Activated T-cell treated with anti-CD3 and anti-CD28 coated beads, Interleukin-2, amount 50 U/mL, for 24 hours (primary cell): ENCODE measurements at regions not wholly inside any gene's neighbourhood (a gene's known extent, or its start where the extent isn't known, plus 50 kb on each side); places are given as distances from the start of the nearest gene placed in this dataset.
"Not testable (repeated sequence)": the region's sequence is repeated elsewhere in the genome, so short reads cannot be mapped to it uniquely, and the experiment has no call there.

Experiments used
- DNase-seq: peaks from one replicate; pipeline ENCODE4 v3.0.0-alpha.2; 2020
- H3K27ac Mint-ChIP-seq: 2 replicates; pipeline ENCODE4 v1.8.0; 2020; ENCODE audit warnings: mild to moderate bottlenecking, mixed read lengths
- H3K27me3 Mint-ChIP-seq: 2 replicates; pipeline ENCODE4 v1.8.0; 2020; ENCODE audit warnings: mixed read lengths
- H3K36me3 Mint-ChIP-seq: 2 replicates; pipeline ENCODE4 v1.8.0; 2020; ENCODE audit warnings: low read depth, mixed read lengths
- H3K4me1 Mint-ChIP-seq: 2 replicates; pipeline ENCODE4 v1.8.0; 2020; ENCODE audit warnings: low read depth, mixed read lengths
- H3K4me3 Mint-ChIP-seq: 2 replicates; pipeline ENCODE4 v1.8.0; 2020; ENCODE audit warnings: mild to moderate bottlenecking, moderate library complexity, mixed read lengths
- H3K9me3 Mint-ChIP-seq: 2 replicates; pipeline ENCODE4 v1.8.0; 2020; ENCODE audit warnings: mixed read lengths

DNA sequence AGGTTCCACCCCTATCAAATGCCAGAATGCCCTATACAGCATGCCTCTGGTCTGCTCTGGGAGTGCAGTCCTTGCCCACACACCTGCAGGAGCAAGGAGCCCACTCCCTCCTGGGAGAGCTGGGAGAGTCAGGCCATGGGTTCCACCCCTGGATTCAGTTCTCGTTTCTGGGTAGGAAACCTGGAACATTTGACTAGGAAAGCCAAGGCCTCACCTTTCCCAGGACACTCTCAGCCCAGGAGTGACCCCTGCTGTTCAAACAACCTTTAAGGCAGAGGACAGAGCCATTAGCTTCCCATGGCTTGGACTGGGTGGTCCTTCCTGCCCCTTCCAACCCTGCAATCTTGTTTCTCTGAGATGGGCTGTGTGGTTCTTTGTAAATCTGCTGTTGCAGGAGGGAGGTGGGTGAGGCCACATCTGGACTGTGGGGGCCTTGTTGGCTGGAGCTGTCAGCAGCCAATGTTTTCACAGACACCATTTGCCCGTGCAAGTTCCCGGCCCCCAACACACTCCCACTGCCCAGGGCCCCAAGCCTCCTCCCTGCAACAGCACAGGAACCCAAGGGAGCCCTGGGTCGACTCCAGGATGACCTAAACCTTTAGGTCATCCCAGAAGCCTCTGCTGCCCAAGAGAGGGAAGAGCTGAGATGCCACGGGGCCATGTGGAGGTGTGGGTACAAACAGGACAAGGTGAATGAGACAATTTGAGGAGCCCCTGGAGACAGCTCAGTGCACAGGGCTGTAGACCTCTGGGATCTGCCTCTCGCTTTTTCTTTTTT, 104.4 kb downstream of the PJA1 start:
- Mint-ChIP-seq H3K27me3 (peaks cover 42% of the 10 kb centered on the region), H3K9me3 (no peaks in the 10 kb centered on the region), H3K4me1 (no peaks in the 10 kb centered on the region), H3K4me3 (no peak overlapping the region), H3K27ac (no peak overlapping the region), H3K36me3 (no peaks in the 10 kb centered on the region)
- DNase-seq, result no peak

DNA sequence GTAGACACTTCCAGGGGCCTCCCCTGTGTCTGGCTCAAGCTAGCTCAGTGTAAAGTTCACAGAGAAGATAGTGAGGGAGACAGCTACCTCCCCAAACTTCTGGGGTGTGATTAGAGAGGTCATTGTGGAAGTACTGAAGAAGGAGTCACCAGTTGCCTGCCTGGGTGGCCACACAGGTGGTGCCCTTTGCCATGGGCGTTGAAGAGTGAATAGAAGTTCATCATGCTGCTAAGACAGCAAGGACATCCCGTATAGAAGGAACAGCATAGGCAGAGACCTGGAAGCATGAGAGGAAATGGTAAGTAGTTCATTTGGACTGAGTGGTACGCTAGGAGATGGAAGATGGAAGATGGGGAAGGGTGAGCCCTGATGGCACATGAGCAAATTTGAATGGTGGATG, 110.1 kb downstream of the PJA1 start:
- Mint-ChIP-seq H3K27ac (no peak overlapping the region), H3K36me3 (no peaks in the 10 kb centered on the region), H3K27me3 (peaks cover 12% of the 10 kb centered on the region), H3K9me3 (no peaks in the 10 kb centered on the region), H3K4me1 (no peaks in the 10 kb centered on the region), H3K4me3 (no peak overlapping the region)
- DNase-seq, result no peak

DNA sequence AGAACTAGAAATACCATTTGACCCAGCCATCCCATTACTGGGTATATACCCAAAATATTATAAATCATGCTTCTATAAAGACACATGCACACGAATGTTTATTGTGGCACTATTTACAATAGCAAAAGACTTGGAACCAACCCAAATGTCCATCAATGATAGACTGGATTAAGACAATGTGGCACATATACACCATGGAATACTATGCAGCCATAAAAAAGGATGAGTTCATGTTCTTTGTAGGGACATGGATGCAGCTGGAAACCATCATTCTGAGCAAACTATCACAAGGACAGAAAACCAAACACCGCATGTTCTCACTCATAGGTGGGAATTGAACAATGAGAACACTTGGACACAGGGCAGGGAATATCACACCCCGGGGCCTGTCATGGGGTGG, 110.8 kb downstream of the PJA1 start:
- H3K4me3 Mint-ChIP-seq, H3K36me3 Mint-ChIP-seq: not testable (repeated sequence)

DNA sequence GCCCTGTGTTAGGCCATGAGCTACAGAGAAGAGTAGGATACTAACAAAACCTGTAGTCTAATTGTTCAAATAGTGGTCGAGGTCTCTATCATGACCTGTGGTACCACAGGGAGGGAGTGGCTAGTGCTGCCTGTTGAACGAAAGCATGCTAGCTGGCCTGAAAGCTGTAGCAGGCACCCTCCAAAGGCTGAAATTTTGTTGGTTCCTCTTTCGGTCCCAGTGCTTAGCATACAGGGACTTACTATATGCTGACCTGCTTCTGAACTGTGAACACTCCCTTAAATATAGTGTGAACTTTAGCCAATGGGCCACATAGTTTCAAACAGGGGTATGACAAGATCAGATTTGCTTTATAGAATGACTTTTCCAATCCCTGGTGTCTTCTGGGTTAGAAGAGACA, 113.4 kb downstream of the PJA1 start:
- H3K27ac Mint-ChIP-seq, result no peak overlapping the region
- H3K4me3 Mint-ChIP-seq, result no peak overlapping the region
- H3K36me3 Mint-ChIP-seq, result no peaks in the 10 kb centered on the region
- DNase-seq, result no peak
- H3K27me3 Mint-ChIP-seq, result peaks cover 17% of the 10 kb centered on the region
- no peaks in the 10 kb centered on the region for H3K9me3 Mint-ChIP-seq
- H3K4me1 Mint-ChIP-seq, result no peaks in the 10 kb centered on the region

More for the DNA sequence above, 110.8 kb downstream of the PJA1 start:
- not testable (repeated sequence) for DNase-seq, H3K9me3 Mint-ChIP-seq, H3K4me1 Mint-ChIP-seq, H3K27ac Mint-ChIP-seq
- H3K27me3 Mint-ChIP-seq, result peaks cover 12% of the 10 kb centered on the region

GRCh38 chrX:69050051-69050765, 115.0 kb downstream of the PJA1 start:
- peaks cover 17% of the 10 kb centered on the region for H3K27me3 Mint-ChIP-seq
- H3K4me3 Mint-ChIP-seq, result no peak overlapping the region
- H3K36me3 Mint-ChIP-seq, result no peaks in the 10 kb centered on the region
- H3K27ac Mint-ChIP-seq, result no peak overlapping the region
- DNase-seq, result no peak
- no peaks in the 10 kb centered on the region for H3K4me1 Mint-ChIP-seq
- no peaks in the 10 kb centered on the region for H3K9me3 Mint-ChIP-seq

DNA sequence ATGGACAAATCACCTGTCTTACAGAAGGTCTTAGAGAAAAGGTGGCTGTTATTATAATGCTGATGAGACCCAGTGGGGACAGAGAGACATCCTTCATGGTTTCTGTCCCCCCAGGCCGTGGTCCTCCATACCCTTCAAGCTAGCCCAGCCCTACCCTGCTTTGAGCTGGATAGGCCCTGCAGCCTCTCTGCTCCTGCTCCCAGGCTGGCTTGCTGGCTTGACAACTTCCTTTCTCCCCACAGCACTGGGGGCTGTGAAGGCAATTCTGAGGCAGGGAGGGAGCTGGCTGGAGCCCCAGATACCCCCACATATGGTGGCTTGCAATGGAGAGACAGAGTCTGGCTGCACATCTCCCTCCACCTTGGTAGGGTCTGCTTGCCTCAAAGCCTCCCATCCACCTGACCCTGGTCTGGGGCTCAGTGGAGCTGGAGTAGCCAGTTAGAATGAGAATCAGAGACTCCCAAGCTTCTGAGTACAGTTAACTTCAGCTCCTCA, 118.2 kb downstream of the PJA1 start:
- H3K4me3 Mint-ChIP-seq, result no peak overlapping the region
- H3K36me3 Mint-ChIP-seq, result no peaks in the 10 kb centered on the region
- no peak for DNase-seq
- peaks cover 5% of the 10 kb centered on the region for H3K9me3 Mint-ChIP-seq
- peaks cover 34% of the 10 kb centered on the region for H3K27me3 Mint-ChIP-seq
- H3K27ac Mint-ChIP-seq, result no peak overlapping the region
- H3K4me1 Mint-ChIP-seq, result no peaks in the 10 kb centered on the region

DNA sequence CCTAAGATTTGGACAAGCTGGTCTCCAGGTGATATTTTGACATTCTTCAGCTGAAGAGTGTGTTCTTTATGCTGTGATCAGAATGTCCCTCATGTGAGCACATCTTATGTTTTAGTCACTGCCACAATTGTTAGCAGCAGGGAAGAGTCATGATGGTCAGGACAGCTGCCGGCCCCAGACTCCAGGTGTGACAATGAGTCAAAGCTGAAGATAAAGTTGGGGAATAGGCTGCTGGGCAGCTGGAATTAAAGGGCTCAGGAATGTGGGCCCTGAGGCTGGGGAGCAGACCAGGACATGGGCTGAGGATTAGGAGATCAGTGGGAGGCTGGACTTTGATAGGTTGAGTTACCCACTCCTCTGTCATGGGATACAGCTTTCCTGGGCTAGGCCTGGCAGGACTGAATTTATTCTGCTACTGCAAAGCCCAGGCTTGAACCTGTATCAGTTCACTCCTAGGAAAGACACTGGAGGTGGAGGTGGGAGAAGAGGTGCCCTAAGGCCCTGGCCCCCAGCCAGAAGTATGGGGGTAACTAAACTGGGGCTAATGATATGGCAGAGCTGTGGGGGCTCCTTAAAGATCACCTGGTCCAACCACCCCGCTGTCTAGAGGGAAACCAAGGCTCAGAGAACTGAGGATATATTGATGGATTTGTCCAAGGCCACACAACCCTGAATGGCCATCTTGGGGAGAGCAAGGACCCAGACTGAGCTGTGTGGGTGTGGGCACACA, 119.5 kb downstream of the PJA1 start:
- peaks cover 5% of the 10 kb centered on the region for H3K9me3 Mint-ChIP-seq
- no peaks in the 10 kb centered on the region for H3K36me3 Mint-ChIP-seq
- no peak for DNase-seq
- H3K4me3 Mint-ChIP-seq, result no peak overlapping the region
- no peaks in the 10 kb centered on the region for H3K4me1 Mint-ChIP-seq
- H3K27ac Mint-ChIP-seq, result no peak overlapping the region
- H3K27me3 Mint-ChIP-seq, result peaks cover 34% of the 10 kb centered on the region

GRCh38 chrX:69038816-69039215, 126.4 kb downstream of the PJA1 start:
- DNase-seq, result no peak
- H3K36me3 Mint-ChIP-seq, result no peaks in the 10 kb centered on the region
- H3K27me3 Mint-ChIP-seq, result peaks cover 37% of the 10 kb centered on the region
- no peak overlapping the region for H3K27ac Mint-ChIP-seq
- H3K9me3 Mint-ChIP-seq, result no peaks in the 10 kb centered on the region
- H3K4me3 Mint-ChIP-seq, result no peak overlapping the region
- H3K4me1 Mint-ChIP-seq, result no peaks in the 10 kb centered on the region

- Mint-ChIP-seq H3K4me3 (no peak overlapping the region), H3K36me3 (no peaks in the 10 kb centered on the region), H3K27ac (no peak overlapping the region), H3K4me1 (no peaks in the 10 kb centered on the region), H3K27me3 (peaks cover 35% of the 10 kb centered on the region), H3K9me3 (no peaks in the 10 kb centered on the region)
- no peak for DNase-seq
These were observed 127.1 kb downstream of the PJA1 start for GRCh38 chrX:69038188-69038587.

- Mint-ChIP-seq H3K4me1 (no peaks in the 10 kb centered on the region), H3K9me3 (no peaks in the 10 kb centered on the region), H3K27me3 (peaks cover 39% of the 10 kb centered on the region), H3K27ac (no peak overlapping the region), H3K4me3 (no peak overlapping the region), H3K36me3 (no peaks in the 10 kb centered on the region)
- no peak for DNase-seq
These were observed 127.5 kb downstream of the PJA1 start for GRCh38 chrX:69037786-69038185.

- no peak overlapping the region for H3K27ac Mint-ChIP-seq
- no peak overlapping the region for H3K4me3 Mint-ChIP-seq
- H3K9me3 Mint-ChIP-seq, result no peaks in the 10 kb centered on the region
- H3K27me3 Mint-ChIP-seq, result peaks cover 33% of the 10 kb centered on the region
- H3K4me1 Mint-ChIP-seq, result no peaks in the 10 kb centered on the region
- H3K36me3 Mint-ChIP-seq, result no peaks in the 10 kb centered on the region
- DNase-seq, result no peak
These were observed 128.3 kb downstream of the PJA1 start for GRCh38 chrX:69036674-69037573.

DNA sequence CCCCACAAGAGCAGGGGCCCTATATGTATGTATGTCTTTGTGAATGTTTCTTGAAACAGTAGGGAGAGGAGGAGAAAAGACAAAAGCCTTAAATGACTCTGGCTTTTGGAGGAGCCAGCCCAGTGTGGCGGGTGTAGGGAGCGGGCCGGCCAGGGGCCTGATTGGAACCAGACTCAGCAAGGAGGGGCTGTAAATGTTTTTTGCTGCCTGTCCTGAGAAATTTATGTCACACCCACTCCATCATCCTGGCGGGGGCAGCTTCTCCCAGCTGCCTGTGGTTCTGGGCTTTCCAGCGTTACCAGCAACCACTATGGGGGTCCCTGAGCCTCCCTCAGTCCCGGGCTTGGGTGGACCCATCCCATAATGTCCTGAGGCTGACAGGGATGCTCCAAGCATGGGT, 130.8 kb downstream of the PJA1 start:
- Mint-ChIP-seq H3K4me1 (no peaks in the 10 kb centered on the region), H3K9me3 (no peaks in the 10 kb centered on the region), H3K36me3 (no peaks in the 10 kb centered on the region), H3K27me3 (peaks cover 26% of the 10 kb centered on the region), H3K4me3 (no peak overlapping the region), H3K27ac (no peak overlapping the region)
- DNase-seq, result no peak

DNA sequence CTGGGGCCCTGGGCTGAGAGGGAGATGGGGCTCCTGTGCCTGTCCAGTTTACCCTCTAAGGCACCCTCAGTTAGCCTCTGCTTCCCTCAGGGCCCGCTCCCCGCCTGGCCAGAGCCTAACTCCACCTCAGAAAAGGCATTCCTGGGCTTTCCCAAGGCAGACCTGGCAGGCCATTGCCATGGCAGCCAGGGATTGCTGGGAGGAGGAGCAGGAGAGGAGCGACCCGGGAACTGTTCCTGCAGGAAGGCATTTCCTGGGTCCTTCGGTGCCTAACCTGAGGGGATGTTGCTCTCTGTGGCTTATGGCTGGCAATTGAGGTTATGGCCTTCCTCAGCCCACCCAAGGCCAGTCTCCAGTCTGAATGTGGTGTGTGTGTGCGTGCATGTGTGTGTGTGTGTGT, 131.3 kb downstream of the PJA1 start:
- DNase-seq, result no peak
- H3K9me3 Mint-ChIP-seq, result no peaks in the 10 kb centered on the region
- no peak overlapping the region for H3K4me3 Mint-ChIP-seq
- peaks cover 26% of the 10 kb centered on the region for H3K27me3 Mint-ChIP-seq
- H3K27ac Mint-ChIP-seq, result no peak overlapping the region
- no peaks in the 10 kb centered on the region for H3K4me1 Mint-ChIP-seq
- H3K36me3 Mint-ChIP-seq, result no peaks in the 10 kb centered on the region

DNA sequence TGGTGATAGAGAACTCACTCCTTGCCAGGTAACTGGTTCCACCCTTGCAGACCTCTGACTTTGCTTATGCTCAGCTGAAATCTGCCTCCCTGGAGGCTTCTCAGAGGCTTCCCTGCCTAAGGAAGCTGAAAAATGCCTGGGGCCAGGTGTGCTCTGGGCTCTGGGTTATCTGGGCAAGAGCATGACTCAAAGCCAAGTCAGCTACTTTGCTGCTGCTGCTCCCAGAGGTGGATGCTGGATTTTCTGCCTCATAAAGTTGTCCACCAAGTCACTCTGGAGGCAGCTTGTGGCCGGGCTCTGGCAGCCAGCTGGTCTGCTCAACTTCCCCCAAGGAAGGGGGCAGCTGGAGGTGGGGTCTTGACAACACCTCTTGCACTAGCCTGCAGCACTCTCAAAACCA, 132.7 kb downstream of the PJA1 start:
- no peaks in the 10 kb centered on the region for H3K9me3 Mint-ChIP-seq
- peaks cover 23% of the 10 kb centered on the region for H3K27me3 Mint-ChIP-seq
- H3K4me3 Mint-ChIP-seq, result no peak overlapping the region
- H3K36me3 Mint-ChIP-seq, result no peaks in the 10 kb centered on the region
- no peaks in the 10 kb centered on the region for H3K4me1 Mint-ChIP-seq
- DNase-seq, result no peak
- H3K27ac Mint-ChIP-seq, result no peak overlapping the region
